Activated T-helper 2 cell treated with anti-CD3 and anti-CD28 coated beads, Interferon-gamma antibody, Interleukin-2, Interleukin-4, amounts not matched to agents 10 μg/mL and 5 μg/mL and 100 μg/mL, durations not matched to agents 14 hours and 24 hours and 36 hours (primary cell): ENCODE measurements at regions not wholly inside any gene's neighbourhood (a gene's known extent, or its start where the extent isn't known, plus 50 kb on each side); places are given as distances from the start of the nearest gene placed in this dataset.
"Not testable (repeated sequence)": the region's sequence is repeated elsewhere in the genome, so short reads cannot be mapped to it uniquely, and the experiment has no call there.

ENCODE experiments used
- DNase-seq: peaks from one replicate; pipeline ENCODE4 v3.0.0; 2021; ENCODE audit warnings: low spot score
- H3K27ac Mint-ChIP-seq: one replicate; pipeline ENCODE4 v1.8.0; 2021; ENCODE audit warnings: mixed read lengths
- H3K27me3 Mint-ChIP-seq: one replicate; pipeline ENCODE4 v1.8.0; 2021; ENCODE audit warnings: low read depth, mixed read lengths
- H3K36me3 Mint-ChIP-seq: one replicate; pipeline ENCODE4 v1.8.0; 2021; ENCODE audit warnings: low read depth, mixed read lengths
- H3K4me1 Mint-ChIP-seq: one replicate; pipeline ENCODE4 v1.8.0; 2021; ENCODE audit warnings: low read depth, mixed read lengths
- H3K4me3 Mint-ChIP-seq: one replicate; pipeline ENCODE4 v1.8.0; 2021; ENCODE audit warnings: low read depth, mild to moderate bottlenecking, moderate library complexity, mixed read lengths
- H3K9me3 Mint-ChIP-seq: one replicate; pipeline ENCODE4 v1.8.0; 2021; ENCODE audit warnings: mixed read lengths
- intact Hi-C: fragments of 100-400 bp; cut with micrococcal nuclease; formaldehyde crosslinking; loops from one replicate; pipeline ENCODE4 v1.15.1; 2023

DNA sequence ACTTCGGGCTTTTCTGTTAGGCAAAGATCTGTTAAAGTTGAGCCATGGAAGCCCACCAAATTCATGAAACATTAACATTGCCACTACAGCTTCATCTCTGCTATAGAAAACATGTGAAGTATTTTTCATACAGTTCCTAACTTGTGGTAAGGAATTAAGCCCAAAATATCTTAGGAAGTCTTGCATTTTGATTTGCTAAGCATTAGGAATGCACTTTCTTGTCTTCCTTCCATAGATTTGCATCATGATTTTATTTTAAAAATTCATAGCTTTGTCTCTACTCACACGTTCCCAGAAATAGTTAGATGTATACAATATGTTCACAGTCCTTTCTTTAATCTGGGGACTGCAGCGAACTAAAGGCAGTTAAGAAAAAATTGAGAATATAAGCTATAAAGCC lies 325.6 kb downstream of the CENPW start:
- Mint-ChIP-seq H3K4me1 (no peaks in the 10 kb centered on the region), H3K27ac (no peak overlapping the region), H3K4me3 (no peak overlapping the region), H3K9me3 (no peaks in the 10 kb centered on the region), H3K27me3 (no peaks in the 10 kb centered on the region), H3K36me3 (no peaks in the 10 kb centered on the region)
- no peak for DNase-seq
- intact Hi-C loops = no loop called here

- Mint-ChIP-seq H3K9me3 (no peaks in the 10 kb centered on the region), H3K27me3 (no peaks in the 10 kb centered on the region), H3K4me1 (no peaks in the 10 kb centered on the region), H3K4me3 (no peak overlapping the region), H3K36me3 (no peaks in the 10 kb centered on the region), H3K27ac (no peak overlapping the region)
- DNase-seq = no peak
- intact Hi-C loops = no loop called here
These were observed 327.2 kb downstream of the CENPW start for GRCh38 chr6:126667071-126667470.

DNA sequence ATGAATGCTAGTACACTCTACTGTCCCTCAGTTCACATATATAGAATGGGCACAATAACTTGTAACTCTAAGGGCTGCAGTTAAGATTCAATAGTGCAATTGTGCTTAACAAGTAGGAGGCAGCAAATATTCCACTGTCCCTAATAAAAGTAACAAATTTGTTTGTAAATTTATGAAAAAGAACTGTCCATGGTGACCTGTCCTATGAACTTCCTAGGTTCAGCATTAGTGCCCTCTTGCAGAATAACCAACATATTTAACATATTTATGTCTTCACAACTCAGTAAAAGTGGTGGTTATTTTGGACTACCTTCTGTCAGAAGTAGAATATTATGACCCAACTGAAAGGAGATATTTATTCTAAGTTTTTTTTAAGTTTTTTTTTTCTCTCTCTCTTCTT lies 327.8 kb downstream of the CENPW start:
- no peaks in the 10 kb centered on the region for H3K9me3 Mint-ChIP-seq
- no peaks in the 10 kb centered on the region for H3K36me3 Mint-ChIP-seq
- no peaks in the 10 kb centered on the region for H3K4me1 Mint-ChIP-seq
- no peaks in the 10 kb centered on the region for H3K27me3 Mint-ChIP-seq
- no peak overlapping the region for H3K27ac Mint-ChIP-seq
- intact Hi-C loops = no loop called here
- no peak for DNase-seq
- H3K4me3 Mint-ChIP-seq = no peak overlapping the region

DNA sequence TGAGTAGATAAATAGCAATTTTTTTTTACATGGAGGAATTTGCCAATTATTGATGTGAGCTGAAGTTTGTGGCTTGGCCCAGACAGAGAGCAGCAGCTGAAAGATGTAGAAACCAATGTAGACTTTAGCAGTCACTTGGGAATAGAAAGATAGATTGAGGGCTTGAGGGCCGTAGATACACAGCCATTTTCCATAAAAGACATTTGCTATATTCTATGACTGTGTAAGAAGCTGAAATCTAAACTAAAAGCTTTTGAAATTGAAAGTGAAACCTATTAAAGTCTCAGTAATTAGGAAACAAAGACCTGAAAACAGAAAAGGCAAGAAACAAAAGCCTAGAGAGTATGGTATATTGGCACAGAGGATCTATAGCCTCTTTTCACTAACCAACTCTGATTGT lies 332.7 kb downstream of the CENPW start:
- Mint-ChIP-seq H3K27ac (no peak overlapping the region), H3K36me3 (no peaks in the 10 kb centered on the region), H3K4me3 (no peak overlapping the region), H3K9me3 (peaks cover 6% of the 10 kb centered on the region), H3K27me3 (no peaks in the 10 kb centered on the region), H3K4me1 (no peaks in the 10 kb centered on the region)
- intact Hi-C loops = no loop called here
- no peak for DNase-seq

- H3K36me3 Mint-ChIP-seq, DNase-seq, H3K27me3 Mint-ChIP-seq, intact Hi-C loops, H3K4me3 Mint-ChIP-seq, H3K27ac Mint-ChIP-seq, H3K9me3 Mint-ChIP-seq, H3K4me1 Mint-ChIP-seq: not testable (repeated sequence)
These were observed 333.8 kb downstream of the CENPW start for GRCh38 chr6:126673749-126674148.

DNA sequence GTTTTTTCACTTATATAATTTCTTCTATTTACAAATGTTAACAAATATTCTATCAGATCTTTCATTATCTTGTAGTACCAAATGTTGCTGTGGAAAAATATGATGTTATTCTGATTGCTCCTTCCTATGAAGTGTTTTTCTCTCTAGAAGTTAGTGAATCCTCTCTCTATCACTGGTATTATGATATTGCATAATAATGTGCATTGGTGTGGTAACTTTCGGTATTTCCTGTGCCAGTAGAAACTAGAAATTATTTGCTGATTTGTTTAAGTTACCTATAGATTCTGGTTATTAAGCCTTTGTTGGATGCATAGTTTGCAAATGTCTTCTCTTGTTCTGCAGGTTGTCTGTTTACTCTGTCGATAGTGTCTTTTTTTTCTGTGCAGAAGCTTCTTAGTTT lies 342.5 kb downstream of the CENPW start:
- H3K9me3 Mint-ChIP-seq = no peaks in the 10 kb centered on the region
- H3K27me3 Mint-ChIP-seq = no peaks in the 10 kb centered on the region
- no peak overlapping the region for H3K4me3 Mint-ChIP-seq
- no peak for DNase-seq
- no peaks in the 10 kb centered on the region for H3K4me1 Mint-ChIP-seq
- H3K27ac Mint-ChIP-seq = no peak overlapping the region
- intact Hi-C loops = no loop called here
- H3K36me3 Mint-ChIP-seq = no peaks in the 10 kb centered on the region

DNA sequence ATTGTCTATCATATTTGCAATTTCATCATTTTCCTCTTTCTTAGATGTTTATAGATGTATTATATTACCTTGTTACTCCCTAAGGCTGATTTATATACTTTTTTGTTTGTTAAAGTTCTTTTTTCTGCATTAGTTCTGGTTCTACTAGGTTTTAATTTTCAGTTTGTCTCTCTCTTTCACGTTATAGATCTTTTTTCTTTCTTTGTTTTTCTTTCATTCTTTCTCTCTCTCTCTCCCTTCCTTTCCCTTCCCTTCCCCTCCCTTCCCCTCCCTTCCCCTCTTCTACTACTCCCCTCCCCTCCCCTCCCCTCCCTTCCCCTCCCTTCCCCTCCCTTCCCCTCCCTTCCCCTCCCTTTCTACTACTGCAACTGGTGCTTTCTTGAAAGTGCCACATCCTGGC lies 345.3 kb downstream of the CENPW start:
- no peaks in the 10 kb centered on the region for H3K27me3 Mint-ChIP-seq
- no peaks in the 10 kb centered on the region for H3K9me3 Mint-ChIP-seq
- no peak for DNase-seq
- H3K27ac Mint-ChIP-seq = no peak overlapping the region
- no peak overlapping the region for H3K4me3 Mint-ChIP-seq
- intact Hi-C loops = no loop called here
- no peaks in the 10 kb centered on the region for H3K36me3 Mint-ChIP-seq
- no peaks in the 10 kb centered on the region for H3K4me1 Mint-ChIP-seq

DNA sequence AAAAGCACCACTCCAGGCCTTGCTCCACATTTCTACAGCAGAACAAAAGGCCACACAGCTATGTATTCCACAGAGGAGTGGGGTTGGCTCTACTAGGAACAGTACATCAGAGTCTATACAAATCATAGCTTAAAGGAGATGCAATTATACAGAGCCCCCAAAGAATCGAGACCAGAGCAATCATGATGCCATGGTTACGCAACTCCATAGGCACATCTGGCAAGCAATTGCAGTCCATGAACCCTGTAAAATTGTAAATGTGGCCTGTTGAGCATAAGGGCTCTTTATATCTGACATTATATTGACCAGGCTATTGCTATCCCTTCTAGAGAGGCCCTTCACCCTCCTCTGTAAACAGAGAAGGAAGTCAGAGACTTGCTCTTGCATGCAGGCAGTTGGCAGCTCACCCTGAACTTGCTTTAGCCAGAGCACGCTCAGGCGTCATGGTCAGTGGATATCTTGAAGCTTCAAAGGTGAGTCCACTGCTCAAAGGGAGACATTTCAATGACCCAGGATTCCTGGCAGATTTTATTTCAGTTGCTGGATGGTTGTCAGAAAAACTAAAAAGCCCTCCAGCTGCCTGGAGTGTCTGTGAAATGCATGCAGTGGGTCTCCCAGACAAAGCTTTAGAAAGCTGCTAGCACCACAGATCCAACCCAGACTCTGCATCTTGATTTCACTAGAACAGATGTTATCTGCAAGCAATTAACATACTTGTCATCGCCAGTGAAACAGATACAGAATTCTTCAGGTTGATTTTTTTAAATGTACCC lies 357.2 kb downstream of the CENPW start:
- intact Hi-C loops = no loop called here
- Mint-ChIP-seq H3K27me3 (no peaks in the 10 kb centered on the region), H3K4me3 (no peak overlapping the region), H3K27ac (no peak overlapping the region), H3K4me1 (peaks cover 3% of the 10 kb centered on the region), H3K9me3 (no peaks in the 10 kb centered on the region), H3K36me3 (no peaks in the 10 kb centered on the region)
- no peak for DNase-seq

- intact Hi-C loops = no loop called here
- Mint-ChIP-seq H3K4me3 (no peak overlapping the region), H3K27ac (no peak overlapping the region), H3K27me3 (no peaks in the 10 kb centered on the region), H3K36me3 (no peaks in the 10 kb centered on the region), H3K9me3 (no peaks in the 10 kb centered on the region), H3K4me1 (peaks cover 3% of the 10 kb centered on the region)
- no peak for DNase-seq
These were observed 358.9 kb downstream of the CENPW start for GRCh38 chr6:126698732-126699240.

DNA sequence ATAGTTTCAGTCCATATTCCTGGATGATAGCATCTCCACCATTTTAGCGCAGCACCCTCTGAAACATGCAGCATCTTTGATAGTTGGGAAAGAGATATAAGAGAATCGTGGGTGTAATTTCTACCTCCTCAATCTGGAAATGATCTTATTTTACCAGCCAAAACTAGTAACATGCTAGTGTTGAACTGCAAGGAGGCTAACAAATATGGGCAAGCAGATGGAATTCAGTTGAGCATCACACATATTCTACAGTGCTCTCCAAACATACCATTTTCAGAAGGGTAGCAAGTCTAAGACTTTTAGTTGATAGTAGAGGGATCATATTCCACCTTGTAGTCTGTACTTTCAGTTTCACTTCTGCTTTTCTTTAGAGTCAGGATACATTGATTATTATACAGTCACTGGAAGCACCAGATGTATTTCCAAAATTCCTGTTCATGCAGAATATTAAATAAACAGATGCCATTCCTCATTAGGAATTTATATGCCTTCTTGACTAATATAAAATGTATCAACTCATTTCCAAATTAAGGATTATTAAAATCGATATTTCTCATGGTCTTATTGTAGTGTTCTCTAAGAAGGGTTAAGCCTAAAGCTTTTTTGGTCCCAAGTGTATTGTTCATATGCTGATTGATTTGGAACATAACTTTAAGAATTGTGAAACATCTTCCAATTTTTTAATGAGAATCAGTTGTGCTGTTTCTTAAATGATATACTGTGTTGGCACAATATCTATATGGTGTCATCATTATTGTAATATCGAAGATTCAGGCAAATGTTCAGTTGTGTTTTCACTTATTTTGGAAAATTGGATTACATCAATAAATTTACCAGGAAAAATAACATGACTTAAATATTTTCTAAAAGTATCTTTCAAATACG lies 362.0 kb downstream of the CENPW start:
- DNase-seq = no peak
- H3K4me1 Mint-ChIP-seq = peaks cover 3% of the 10 kb centered on the region
- no peaks in the 10 kb centered on the region for H3K9me3 Mint-ChIP-seq
- no peaks in the 10 kb centered on the region for H3K36me3 Mint-ChIP-seq
- no peak overlapping the region for H3K27ac Mint-ChIP-seq
- no peak overlapping the region for H3K4me3 Mint-ChIP-seq
- intact Hi-C loops = no loop called here
- no peaks in the 10 kb centered on the region for H3K27me3 Mint-ChIP-seq

DNA sequence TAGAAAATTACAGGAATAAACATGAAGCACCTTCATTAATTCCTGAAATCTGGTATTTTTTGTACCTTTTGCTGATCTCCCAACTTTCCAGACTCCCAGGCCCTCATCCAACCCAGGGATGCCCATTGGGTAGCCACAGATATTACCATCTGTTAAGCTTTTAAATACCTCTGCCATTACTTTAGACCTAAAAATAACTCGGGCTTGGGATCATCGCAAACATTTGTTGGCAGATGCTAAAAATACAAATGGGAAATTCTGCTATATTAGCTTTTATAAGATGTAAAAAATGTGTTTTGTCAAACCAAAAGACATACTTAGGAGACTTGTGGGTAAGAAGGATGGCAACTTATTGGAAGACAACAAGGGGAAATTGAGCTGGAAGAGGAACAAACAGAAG lies 376.1 kb downstream of the CENPW start:
- Mint-ChIP-seq H3K27me3 (no peaks in the 10 kb centered on the region), H3K4me3 (no peak overlapping the region), H3K9me3 (no peaks in the 10 kb centered on the region), H3K36me3 (no peaks in the 10 kb centered on the region), H3K4me1 (no peaks in the 10 kb centered on the region), H3K27ac (no peak overlapping the region)
- intact Hi-C loops = no loop called here
- DNase-seq = no peak

DNA sequence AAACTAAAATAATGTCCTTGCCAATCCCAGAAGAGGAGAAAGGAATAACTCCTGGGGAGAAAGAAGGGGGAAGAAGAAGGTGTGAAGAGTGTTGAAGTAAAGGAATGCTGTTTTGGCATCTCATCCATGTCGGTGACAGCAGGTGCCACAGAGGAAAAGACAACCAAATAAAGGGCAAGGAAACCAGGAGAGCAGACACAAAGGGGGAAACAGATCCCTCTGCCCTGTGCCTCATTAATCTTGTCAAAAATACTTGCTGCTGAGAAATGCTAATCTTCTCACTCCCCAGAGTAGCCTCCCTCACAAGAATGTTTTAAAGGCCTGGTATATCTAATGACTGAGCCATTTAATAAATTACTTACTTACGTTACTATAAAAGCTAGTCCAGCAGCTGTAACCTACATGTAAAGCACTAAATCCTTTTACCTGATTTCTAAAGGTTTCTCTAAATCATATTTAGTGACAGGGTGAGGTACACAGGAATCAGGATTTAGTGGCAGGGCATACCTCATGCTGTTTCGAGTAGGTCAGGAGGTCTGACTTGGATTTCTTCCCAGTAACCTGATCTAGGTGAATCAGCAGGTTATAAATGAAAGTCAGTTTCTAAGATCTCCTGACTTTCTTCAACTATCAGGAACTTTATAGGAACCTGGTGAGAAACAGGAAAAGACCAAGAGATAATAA lies 377.1 kb downstream of the CENPW start:
- H3K4me3 Mint-ChIP-seq = no peak overlapping the region
- H3K9me3 Mint-ChIP-seq = no peaks in the 10 kb centered on the region
- no peaks in the 10 kb centered on the region for H3K4me1 Mint-ChIP-seq
- no peak overlapping the region for H3K27ac Mint-ChIP-seq
- intact Hi-C loops = no loop called here
- DNase-seq = no peak
- no peaks in the 10 kb centered on the region for H3K36me3 Mint-ChIP-seq
- no peaks in the 10 kb centered on the region for H3K27me3 Mint-ChIP-seq
